ENCODE measurements at regions not wholly inside any gene's neighbourhood (a gene's known extent, or its start where the extent isn't known, plus 50 kb on each side); places are given as distances from the start of the nearest gene placed in this dataset.
"Not testable (repeated sequence)": the region's sequence is repeated elsewhere in the genome, so short reads cannot be mapped to it uniquely, and the experiment has no call there.

GRCh38 chr9:81804306-81804705 is 115.0 kb upstream of the TLE1 start:
- peak in 2 of 4 donors; percentile 43 to 45 for DNase-seq (ENCODE audit: low read depth in 4 of 4, low spot score in 3 of 4)

- DNase-seq (ENCODE audit: low read depth in 4 of 4, low spot score in 3 of 4), result not testable (repeated sequence)
These were observed 116.5 kb upstream of the SPATA31D4 start for GRCh38 chr9:81811688-81812087.

- DNase-seq (ENCODE audit: low read depth in 4 of 4, low spot score in 3 of 4), result no peak
These were observed 113.8 kb upstream of the SPATA31D4 start for GRCh38 chr9:81814401-81814793.

GRCh38 chr9:81814794-81815464 is 113.3 kb upstream of the SPATA31D4 start:
- no peak for DNase-seq (ENCODE audit: low read depth in 4 of 4, low spot score in 3 of 4)

GRCh38 chr9:81815781-81816180 is 112.4 kb upstream of the SPATA31D4 start:
- DNase-seq (ENCODE audit: low read depth in 4 of 4, low spot score in 3 of 4), result no peak

GRCh38 chr9:81819155-81819554 is 109.1 kb upstream of the SPATA31D4 start:
- no peak for DNase-seq (ENCODE audit: low read depth in 4 of 4, low spot score in 3 of 4)

GRCh38 chr9:81819859-81820546 is 108.2 kb upstream of the SPATA31D4 start:
- no peak for DNase-seq (ENCODE audit: low read depth in 4 of 4, low spot score in 3 of 4)

- DNase-seq (ENCODE audit: low read depth in 4 of 4, low spot score in 3 of 4), result peak in 1 of 4 donors; percentile 49
These were observed 105.8 kb upstream of the SPATA31D4 start for GRCh38 chr9:81822301-81822865.

- DNase-seq (ENCODE audit: low read depth in 4 of 4, low spot score in 3 of 4), result no peak
These were observed 105.3 kb upstream of the SPATA31D4 start for GRCh38 chr9:81822967-81823366.

- DNase-seq (ENCODE audit: low read depth in 4 of 4, low spot score in 3 of 4), result no peak
These were observed 104.3 kb upstream of the SPATA31D4 start for GRCh38 chr9:81823672-81824554.

GRCh38 chr9:81824802-81825730 is 103.2 kb upstream of the SPATA31D4 start:
- no peak for DNase-seq (ENCODE audit: low read depth in 4 of 4, low spot score in 3 of 4)

GRCh38 chr9:81825846-81826516 is 102.2 kb upstream of the SPATA31D4 start:
- no peak for DNase-seq (ENCODE audit: low read depth in 4 of 4, low spot score in 3 of 4)

- no peak for DNase-seq (ENCODE audit: low read depth in 4 of 4, low spot score in 3 of 4)
These were observed 101.7 kb upstream of the SPATA31D4 start for GRCh38 chr9:81826517-81826906.

- no peak for DNase-seq (ENCODE audit: low read depth in 4 of 4, low spot score in 3 of 4)
These were observed 100.5 kb upstream of the SPATA31D4 start for GRCh38 chr9:81827616-81828296.

GRCh38 chr9:81829195-81829882 is 98.9 kb upstream of the SPATA31D4 start:
- DNase-seq (ENCODE audit: low read depth in 4 of 4, low spot score in 3 of 4), result no peak

- not testable (repeated sequence) for DNase-seq (ENCODE audit: low read depth in 4 of 4, low spot score in 3 of 4)
These were observed 97.8 kb upstream of the SPATA31D4 start for GRCh38 chr9:81830431-81830830.

- no peak for DNase-seq (ENCODE audit: low read depth in 4 of 4, low spot score in 3 of 4)
These were observed 95.5 kb upstream of the SPATA31D4 start for GRCh38 chr9:81832571-81833285.
